ENCODE measurements at regions not wholly inside any gene's neighbourhood (a gene's known extent, or its start where the extent isn't known, plus 50 kb on each side); places are given as distances from the start of the nearest gene placed in this dataset.
A peak's percentile ranks its signal among the peaks of the same experiment; 100 is the strongest.
"Not testable (repeated sequence)": the region's sequence is repeated elsewhere in the genome, so short reads cannot be mapped to it uniquely, and the experiment has no call there.

DNA sequence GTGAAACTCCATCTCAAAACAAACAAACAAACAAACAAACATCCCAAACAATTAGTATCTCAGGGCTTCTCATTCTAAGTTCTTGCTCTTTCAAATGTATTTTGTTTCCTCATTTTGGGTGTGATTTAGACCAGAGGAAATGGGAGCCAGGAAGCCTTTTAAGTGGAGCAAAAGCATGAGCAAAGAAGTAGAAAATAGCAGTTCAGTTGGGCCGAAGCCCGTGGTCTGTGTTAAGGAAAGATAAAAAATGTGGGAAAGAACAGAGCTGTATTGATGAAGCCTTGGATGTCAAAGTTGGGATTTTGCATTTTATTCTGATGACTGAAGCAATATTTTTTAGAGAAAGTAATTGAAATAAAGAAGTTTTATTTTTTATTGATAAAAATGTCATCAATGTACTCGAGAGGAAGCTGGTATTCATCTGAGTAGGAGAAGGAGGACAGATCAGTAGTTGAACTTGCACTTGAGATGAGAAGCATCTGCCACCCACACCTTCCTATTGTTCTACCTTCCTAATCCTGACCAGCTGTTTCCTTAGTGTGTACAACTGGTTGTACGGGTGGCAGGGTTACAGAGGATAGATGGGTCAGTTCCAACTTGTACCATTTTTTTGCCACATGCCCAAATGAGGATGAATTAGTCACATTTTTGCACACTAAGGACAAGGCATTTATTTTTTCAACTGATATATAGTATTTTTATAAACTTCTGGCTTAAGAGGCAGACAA lies 56.1 kb downstream of the KIAA0408 start:
- no peak for TF ChIP-seq POLR2AphosphoS5 (IDR thresholded peaks at IDR 0.05)

DNA sequence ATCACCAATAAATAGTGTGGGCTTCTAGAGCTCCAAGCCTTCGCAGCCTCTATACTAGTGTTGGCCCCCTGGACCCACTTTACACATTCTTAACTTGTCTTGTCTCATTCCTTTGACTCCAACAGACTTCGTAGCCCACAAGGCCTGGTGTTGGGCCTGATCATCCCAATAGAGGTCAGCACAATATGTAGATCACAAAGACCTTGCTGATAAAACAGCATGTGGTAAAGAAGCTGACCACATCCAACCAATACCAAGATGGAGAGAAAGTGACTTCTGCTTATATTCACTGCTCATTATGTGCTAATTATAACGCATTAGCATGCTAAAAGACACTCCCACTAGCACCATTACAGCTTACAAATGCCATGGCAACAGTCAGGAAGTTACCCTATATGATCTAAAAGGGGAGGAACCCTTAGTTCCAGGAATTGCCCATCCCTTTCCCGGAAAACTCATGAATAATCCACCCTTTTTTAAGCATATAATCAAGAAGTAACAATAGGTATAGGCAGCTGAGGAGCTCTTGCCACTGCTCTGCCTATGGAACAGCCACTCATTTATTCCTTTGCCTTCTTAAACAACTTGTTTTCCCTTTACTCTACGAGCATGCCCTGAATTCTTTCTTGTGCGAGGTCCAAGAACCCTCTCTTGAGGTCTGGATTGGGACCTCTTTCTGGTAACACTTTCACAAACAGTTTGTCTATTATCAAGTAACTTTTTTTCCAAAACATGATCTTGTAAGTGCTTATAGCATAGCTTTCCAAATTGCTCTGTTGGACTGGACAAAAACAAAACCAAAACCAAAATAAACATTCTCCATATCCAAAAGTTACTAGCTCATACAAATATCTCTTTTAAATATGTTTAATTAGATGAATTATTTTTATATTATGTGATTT lies 54.6 kb upstream of the ECHDC1 start:
- WGBS, 2 donors: 74 to 80% methylated on average over 6 of the region's 6 CpGs
- DNase-seq (no peak), ATAC-seq (ENCODE audit: low FRiP score in 2 of 2) (no peak)
- no peaks in the 10 kb centered on the region for H3K36me3 ChIP-seq
- peaks cover 0 to 4% (median 0%) of the 10 kb centered on the region in 4 donors for H3K4me1 ChIP-seq
- TF ChIP-seq EP300 (IDR thresholded peaks at IDR 0.05) (no peak), POLR2A (IDR thresholded peaks at IDR 0.05) (no peak), POLR2AphosphoS5 (IDR thresholded peaks at IDR 0.05) (no peak)
- no peaks in the 10 kb centered on the region for H3K27me3 ChIP-seq
- no peaks in the 10 kb centered on the region for H3K9me3 ChIP-seq
- H3K4me3 ChIP-seq: no peak overlapping the region
- H3K27ac ChIP-seq: peak overlapping the region in 2 of 4 donors; percentile 30 to 33

More for the DNA sequence above, 56.1 kb downstream of the KIAA0408 start:
- Histone ChIP-seq H3K4me1 (peaks cover 0 to 2% (median 0%) of the 10 kb centered on the region in 4 donors), H3K36me3 (no peaks in the 10 kb centered on the region), H3K4me3 (no peak overlapping the region), H3K9me3 (no peaks in the 10 kb centered on the region), H3K27ac (no peak overlapping the region), H3K27me3 (no peaks in the 10 kb centered on the region)
- DNase-seq (no peak), ATAC-seq (ENCODE audit: low FRiP score in 2 of 2) (no peak)
- WGBS, 2 donors: 62 to 66% methylated on average over 4 of the region's 4 CpGs

DNA sequence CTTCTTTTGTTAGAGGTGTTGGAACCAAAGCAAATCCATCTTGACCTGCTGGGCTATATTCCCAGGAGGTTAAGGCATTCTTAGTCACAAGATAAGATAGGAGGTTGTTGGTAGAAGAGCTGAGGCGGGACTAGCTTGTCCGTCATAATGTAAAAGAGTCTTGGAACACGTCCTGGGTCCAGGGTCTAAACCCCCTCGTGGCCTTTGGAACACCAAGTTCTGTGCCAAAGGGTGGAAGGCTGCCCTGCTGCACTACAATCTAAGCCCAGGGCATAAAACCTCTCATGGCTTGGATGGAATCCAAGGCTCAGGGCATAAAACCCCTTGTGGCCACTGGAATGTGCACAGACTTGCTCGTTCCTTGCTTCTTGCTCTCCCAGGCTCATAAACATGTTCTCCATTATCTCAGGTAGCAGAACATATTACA lies 53.8 kb upstream of the ECHDC1 start:
- 69 to 71% methylated on average over 2 to 5 of the region's 5 CpGs for WGBS, 2 donors
- H3K4me3 ChIP-seq; H3K4me1 ChIP-seq; H3K9me3 ChIP-seq; ATAC-seq (ENCODE audit: low FRiP score in 2 of 2); H3K27me3 ChIP-seq; H3K36me3 ChIP-seq: not testable (repeated sequence)
- DNase-seq: peak in 1 of 2 donors; percentile 23
- H3K27ac ChIP-seq: peak overlapping the region in 1 of 4 donors; percentile 33

Data from upper lobe of left lung (tissue), 6 donors.